B cell (primary cell): ENCODE measurements at regions not wholly inside any gene's neighbourhood (a gene's known extent, or its start where the extent isn't known, plus 50 kb on each side); places are given as distances from the start of the nearest gene placed in this dataset.

Source experiments
- ATAC-seq: fragments of 200-7000 bp; cut with Tn5 transposase; one replicate; pipeline ENCODE4 v1.10.0; 2021; ENCODE audit warnings: low read depth, mild to moderate bottlenecking, moderate number of reproducible peaks, moderate library complexity
- CTCF ChIA-PET: fragments of 350-600 bp; sonication (Branson Sonifier 250); formaldehyde crosslinking; loops from one replicate; lab custom pipeline; 2021; ENCODE audit warnings: antibody characterized with exemption, inconsistent platforms; lab: Charles Lee
- POLR2A ChIA-PET: fragments of 350-600 bp; sonication (Branson Sonifier 250); formaldehyde crosslinking; loops from one replicate; lab custom pipeline; 2021; ENCODE audit warnings: antibody characterized with exemption; lab: Charles Lee
- DNase-seq: peaks from one replicate; pipeline ENCODE4 v3.0.0; 2013
- H2AFZ ChIP-seq: 2 replicates; pipeline ENCODE4 v1.6.1; 2012; ENCODE audit warnings: mild to moderate bottlenecking, low read depth, low read length; ENCODE audit not compliant: insufficient read depth, poor library complexity, severe bottlenecking
- H3K27ac ChIP-seq, 2 donors: 1 replicate in 1 of 2; 2 replicates in 1 of 2; pipeline ENCODE4 v1.5.1; 2012 to 2013; ENCODE audit warnings: low read length in 2 of 2, mild to moderate bottlenecking in 2 of 2, moderate library complexity in 1 of 2
- H3K27me3 ChIP-seq, 4 experiments: fragments of 200-600 bp in 1 of 4; sonication (generic) in 1 of 4; replicated peaks in 1 of 4; 1 replicate in 2 of 4; 2 replicates in 2 of 4; pipeline versions ENCODE4 v1.6.1 to v1.7.0; 2013 to 2016; ENCODE audit warnings: low read length in 3 of 4, mild to moderate bottlenecking in 2 of 4, mixed read lengths in 1 of 4, moderate library complexity in 1 of 4; ENCODE audit not compliant: insufficient read depth in 4 of 4, control insufficient read depth in 3 of 4; ENCODE audit errors: control extremely low read depth in 1 of 4
- H3K36me3 ChIP-seq, 2 experiments: replicated peaks in 1 of 2; 1 replicate in 1 of 2; 2 replicates in 1 of 2; pipeline versions ENCODE4 v1.6.1 to v1.7.1; 2013; ENCODE audit warnings: low read length in 1 of 2; ENCODE audit not compliant: insufficient read depth in 2 of 2, control insufficient read depth in 1 of 2; ENCODE audit errors: control extremely low read depth in 1 of 2, extremely low read depth in 1 of 2
- H3K4me1 ChIP-seq, 2 donors: fragments of 200-600 bp in 1 of 2; sonication (generic) in 1 of 2; 1 replicate in 1 of 2; 2 replicates in 1 of 2; pipeline versions ENCODE4 v1.5.1 to v1.6.1; 2013 to 2017; ENCODE audit warnings: low read length in 2 of 2; ENCODE audit not compliant: control insufficient read depth in 2 of 2, insufficient read depth in 2 of 2
- H3K4me2 ChIP-seq: replicated peaks from 2 replicates; pipeline ENCODE3; 2012; ENCODE audit warnings: mild to moderate bottlenecking, low read depth, low read length; ENCODE audit not compliant: poor library complexity, severe bottlenecking
- H3K4me3 ChIP-seq, 5 experiments: fragments of 200-600 bp in 1 of 5; sonication (generic) in 1 of 5; 1 replicate in 3 of 5; 2 replicates in 2 of 5; pipeline versions ENCODE4 v1.5.1 to v1.7.0; 2011 to 2016; ENCODE audit warnings: low read length in 4 of 5, mild to moderate bottlenecking in 4 of 5, low read depth in 2 of 5, control low read depth in 1 of 5, moderate library complexity in 1 of 5; ENCODE audit not compliant: insufficient read depth in 1 of 5; ENCODE audit errors: control extremely low read depth in 1 of 5, extremely low read depth in 1 of 5
- H3K79me2 ChIP-seq: fragments of 200-600 bp; sonication (generic); one replicate; pipeline ENCODE4 v1.6.0; 2016; ENCODE audit warnings: low read length; ENCODE audit not compliant: control insufficient read depth, insufficient read depth
- H3K9ac ChIP-seq: fragments of 200-600 bp; sonication (generic); 2 replicates; pipeline ENCODE4 v1.6.1; 2017; ENCODE audit warnings: mild to moderate bottlenecking, low read length, moderate library complexity
- H3K9me3 ChIP-seq, 3 donors: one replicate each; pipeline versions ENCODE4 v1.6.1 to v1.7.1; 2013; ENCODE audit warnings: low read length in 2 of 3; ENCODE audit not compliant: control insufficient read depth in 2 of 3, insufficient read depth in 1 of 3; ENCODE audit errors: control extremely low read depth in 1 of 3
- H4K20me1 ChIP-seq: 2 replicates; pipeline ENCODE4 v1.6.0; 2012; ENCODE audit warnings: mild to moderate bottlenecking, low read length; ENCODE audit not compliant: insufficient read depth, control insufficient read depth, poor library complexity, severe bottlenecking
- H3K27ac Mint-ChIP-seq: one replicate; pipeline ENCODE4 v1.8.0; 2021; ENCODE audit warnings: mixed read lengths
- H3K27me3 Mint-ChIP-seq: one replicate; pipeline ENCODE4 v1.8.0; 2021; ENCODE audit warnings: mixed read lengths
- H3K4me1 Mint-ChIP-seq: one replicate; pipeline ENCODE4 v1.8.0; 2021; ENCODE audit warnings: mixed read lengths
- H3K4me3 Mint-ChIP-seq: one replicate; pipeline ENCODE4 v1.8.0; 2021; ENCODE audit warnings: mixed read lengths
- H3K9me3 Mint-ChIP-seq: one replicate; pipeline ENCODE4 v1.8.0; 2022; ENCODE audit warnings: mixed read lengths; ENCODE audit not compliant: insufficient read depth
- EZH2 ChIP-seq: IDR thresholded peaks from 2 replicates; pipeline ENCODE4 v1.6.1; 2012; ENCODE audit warnings: borderline replicate concordance, low read depth, mild to moderate bottlenecking, moderate library complexity, low read length; ENCODE audit not compliant: insufficient read depth, poor library complexity, severe bottlenecking
- WGBS: methylation state at CpG from one replicate; pipeline ENCODE4 v1.1.5; 2013; ENCODE audit warnings: missing lambda C conversion rate; ENCODE audit not compliant: insufficient coverage; 5-methylcytosine and 5-hydroxymethylcytosine counted together
- intact Hi-C: fragments of 100-400 bp; cut with micrococcal nuclease; formaldehyde crosslinking; loops from one replicate; pipeline ENCODE4 v1.10.0; 2022
- TF ChIP-seq, protein P1 (sequence below): fragments of 200-600 bp; IDR thresholded peaks from one replicate; pipeline ENCODE4 v1.8.0; 2022; ENCODE audit warnings: antibody characterized with exemption, mild to moderate bottlenecking

DNA sequence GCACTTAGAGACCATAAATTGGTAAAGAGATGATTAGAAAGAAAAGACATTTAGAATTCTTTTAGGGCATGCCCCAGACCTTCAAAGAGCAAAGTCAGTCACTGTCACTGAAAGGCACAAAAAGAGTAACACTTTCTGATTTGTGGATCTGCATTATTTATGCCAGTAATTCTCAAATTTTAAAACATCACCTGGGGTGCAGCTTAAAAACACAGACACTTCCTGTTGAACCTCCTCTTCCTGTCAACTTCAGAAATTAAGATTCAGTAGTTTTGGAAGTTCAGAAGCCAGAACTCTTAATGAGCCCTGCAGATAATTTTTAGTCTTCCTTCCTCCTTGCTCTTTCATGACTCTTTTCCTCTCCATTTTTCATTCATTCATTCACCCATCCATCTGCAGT lies 137.5 kb downstream of the NRN1 start:
- no peak overlapping the region for H3K4me3 Mint-ChIP-seq
- CTCF ChIA-PET = interaction anchor here (0.7 kb wide), 1 partner anchor 718 kb away, joined by 3 read pairs; no protein-coding TSS in a partner anchor
- TF ChIP-seq EZH2 = no peak
- TF ChIP-seq, protein P1, sequence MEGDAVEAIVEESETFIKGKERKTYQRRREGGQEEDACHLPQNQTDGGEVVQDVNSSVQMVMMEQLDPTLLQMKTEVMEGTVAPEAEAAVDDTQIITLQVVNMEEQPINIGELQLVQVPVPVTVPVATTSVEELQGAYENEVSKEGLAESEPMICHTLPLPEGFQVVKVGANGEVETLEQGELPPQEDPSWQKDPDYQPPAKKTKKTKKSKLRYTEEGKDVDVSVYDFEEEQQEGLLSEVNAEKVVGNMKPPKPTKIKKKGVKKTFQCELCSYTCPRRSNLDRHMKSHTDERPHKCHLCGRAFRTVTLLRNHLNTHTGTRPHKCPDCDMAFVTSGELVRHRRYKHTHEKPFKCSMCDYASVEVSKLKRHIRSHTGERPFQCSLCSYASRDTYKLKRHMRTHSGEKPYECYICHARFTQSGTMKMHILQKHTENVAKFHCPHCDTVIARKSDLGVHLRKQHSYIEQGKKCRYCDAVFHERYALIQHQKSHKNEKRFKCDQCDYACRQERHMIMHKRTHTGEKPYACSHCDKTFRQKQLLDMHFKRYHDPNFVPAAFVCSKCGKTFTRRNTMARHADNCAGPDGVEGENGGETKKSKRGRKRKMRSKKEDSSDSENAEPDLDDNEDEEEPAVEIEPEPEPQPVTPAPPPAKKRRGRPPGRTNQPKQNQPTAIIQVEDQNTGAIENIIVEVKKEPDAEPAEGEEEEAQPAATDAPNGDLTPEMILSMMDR = no peak

DNA sequence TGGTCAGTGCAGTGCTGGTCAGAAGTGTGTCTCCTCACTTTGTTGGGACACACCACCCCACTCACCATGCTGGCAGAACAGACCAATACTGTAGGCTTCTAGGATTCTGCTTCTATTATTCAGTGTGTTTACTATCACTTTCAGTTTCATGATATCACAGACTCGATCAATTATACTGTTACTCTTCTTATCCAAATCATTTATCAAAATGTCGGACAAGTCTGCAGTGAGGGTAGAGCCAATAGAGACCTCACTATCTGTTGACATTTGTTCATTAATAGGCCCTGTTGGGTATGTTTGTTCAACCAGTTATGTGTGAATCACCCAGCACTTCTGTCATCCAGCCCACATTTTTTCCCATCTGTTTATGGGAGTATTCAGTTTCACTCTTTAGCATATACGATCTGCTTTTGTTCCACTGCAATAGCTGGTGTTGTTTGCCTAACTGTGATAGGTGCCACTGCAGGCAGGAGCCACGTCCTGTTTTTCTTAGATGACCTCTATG lies 140.1 kb downstream of the NRN1 start:
- Mint-ChIP-seq H3K9me3 (peaks cover 7% of the 10 kb centered on the region), H3K27ac (peak overlapping the region; percentile 7), H3K4me3 (peak overlapping the region; percentile 13), H3K4me1 (peaks cover 18% of the 10 kb centered on the region), H3K27me3 (peaks cover 3% of the 10 kb centered on the region)
- Histone ChIP-seq H3K27me3 (no peaks in the 10 kb centered on the region), H3K4me3 (no peak overlapping the region), H3K9ac (no peak overlapping the region), H3K4me1 (peaks cover 0 to 3% of the 10 kb centered on the region in 2 donors), H4K20me1 (no peaks in the 10 kb centered on the region), H2AFZ (no peak overlapping the region), H3K27ac (no peak overlapping the region), H3K9me3 (peaks cover 3 to 14% (median 13%) of the 10 kb centered on the region in 3 donors), H3K36me3 (no peaks in the 10 kb centered on the region), H3K4me2 (no peak overlapping the region), H3K79me2 (no peaks in the 10 kb centered on the region)
- POLR2A ChIA-PET = no interaction called here
- ATAC-seq = no peak
- TF ChIP-seq EZH2 = no peak
- TF ChIP-seq, protein P1 = no peak
- no peak for DNase-seq
- WGBS = 41% methylated on average over 2 of the region's 4 CpGs
- intact Hi-C loops = no loop called here
- CTCF ChIA-PET = no interaction called here

More for the DNA sequence above, 137.5 kb downstream of the NRN1 start:
- DNase-seq (no peak), ATAC-seq (no peak)
- no peaks in the 10 kb centered on the region for H3K79me2 ChIP-seq
- no peak overlapping the region for H3K4me3 ChIP-seq
- no peaks in the 10 kb centered on the region for H3K27me3 ChIP-seq
- peaks cover 0 to 3% of the 10 kb centered on the region in 2 donors for H3K4me1 ChIP-seq
- H3K9ac ChIP-seq = no peak overlapping the region
- Mint-ChIP-seq H3K9me3 (peaks cover under 1% of the 10 kb centered on the region), H3K27ac (no peak overlapping the region), H3K4me1 (peaks cover 18% of the 10 kb centered on the region), H3K27me3 (no peaks in the 10 kb centered on the region)
- no peaks in the 10 kb centered on the region for H4K20me1 ChIP-seq
- H3K4me2 ChIP-seq = no peak overlapping the region
- intact Hi-C loops = no loop called here
- no peaks in the 10 kb centered on the region for H3K36me3 ChIP-seq
- POLR2A ChIA-PET = no interaction called here
- H2AFZ ChIP-seq = peak overlapping the region; percentile 3
- peaks cover 3 to 13% (median 8%) of the 10 kb centered on the region in 3 donors for H3K9me3 ChIP-seq
- no peak overlapping the region for H3K27ac ChIP-seq
